ENCODE measurements at regions not wholly inside any gene's neighbourhood (a gene's known extent, or its start where the extent isn't known, plus 50 kb on each side); places are given as distances from the start of the nearest gene placed in this dataset. TPM values are rescaled to one million over a fixed set of nuclear protein-coding genes. Genes with fewer than 3 reads are reported as not detected.
A peak's percentile ranks its signal among the peaks of the same experiment; 100 is the strongest.

DNA sequence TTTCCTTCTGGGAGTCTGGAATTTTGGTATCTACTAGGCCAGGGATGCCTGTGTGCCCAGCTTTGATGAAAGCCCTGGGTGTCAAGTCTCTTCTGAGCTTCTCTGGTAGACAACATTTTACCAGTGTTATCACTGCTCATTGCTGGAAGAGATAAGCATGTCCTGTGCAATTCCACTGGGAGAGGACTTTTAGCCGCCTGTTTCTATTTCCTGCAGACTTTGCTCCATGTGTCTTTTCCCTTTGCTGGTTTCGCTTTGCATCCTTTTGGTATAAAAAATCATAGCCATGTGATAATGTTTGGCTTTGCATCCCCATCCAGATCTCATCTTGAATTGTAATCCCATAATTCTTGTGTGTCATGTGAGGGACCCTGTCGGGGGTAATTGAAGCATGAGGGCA, 163.2 kb downstream of the SLC28A3 start:
- DNase-seq, result no peak

DNA sequence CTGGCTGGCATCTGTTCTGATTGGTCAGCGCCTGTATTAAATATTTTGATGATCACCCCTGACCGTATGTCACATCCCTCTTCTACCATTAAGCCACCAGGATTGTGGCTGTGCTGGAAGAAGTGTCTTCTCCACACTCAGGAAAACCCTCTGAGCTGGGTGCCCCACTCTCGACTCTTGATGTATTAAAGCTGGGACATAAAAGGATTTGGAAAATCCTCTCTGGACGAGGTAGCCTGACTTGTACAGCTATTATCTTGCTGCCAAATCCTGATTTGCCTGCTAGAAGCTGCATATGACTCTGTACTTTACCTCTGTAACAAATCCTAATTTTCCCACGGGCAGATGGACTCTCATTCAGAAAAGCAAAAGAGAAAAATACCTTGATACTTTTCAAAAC, 161.0 kb downstream of the SLC28A3 start:
- no peak for DNase-seq

DNA sequence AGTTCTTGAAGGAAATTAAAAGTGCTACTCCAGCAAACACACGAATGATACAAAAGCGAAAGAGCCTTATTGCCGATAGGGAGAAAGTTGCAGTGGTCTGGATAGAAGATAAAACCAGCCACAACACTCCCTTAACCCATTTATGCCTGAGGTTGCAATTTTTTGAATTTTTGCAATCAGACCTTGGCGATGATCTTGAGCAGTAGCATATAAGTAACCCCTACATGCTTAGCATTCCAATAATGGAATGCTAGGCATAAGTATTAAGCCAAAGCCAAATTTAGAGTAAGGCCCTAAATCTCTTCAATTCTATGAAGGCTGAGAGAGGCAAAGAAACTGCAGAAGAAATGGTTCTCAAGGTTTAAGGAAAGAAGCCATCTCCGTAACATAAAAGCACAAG, 153.5 kb downstream of the SLC28A3 start:
- no peak for DNase-seq

DNA sequence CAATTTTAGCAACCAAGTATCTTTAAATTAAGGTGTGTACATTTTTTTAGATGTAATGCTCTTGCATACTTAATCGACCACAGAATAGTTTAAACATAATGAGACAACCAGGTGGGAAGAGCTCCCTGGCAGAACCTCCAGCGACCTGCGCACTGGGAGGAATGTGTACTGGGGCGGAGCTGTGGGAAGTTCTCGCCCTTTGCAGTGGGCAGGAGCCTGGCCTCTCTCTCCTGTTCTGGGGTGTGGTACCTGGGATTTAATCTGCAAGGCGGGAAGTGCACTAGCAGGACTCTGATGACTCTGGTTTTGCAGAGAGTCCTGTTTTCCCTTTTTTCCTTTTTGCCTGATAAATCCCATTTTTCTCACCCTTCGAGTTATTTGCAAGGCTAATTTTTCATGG, 150.7 kb downstream of the SLC28A3 start:
- DNase-seq, result no peak

DNA sequence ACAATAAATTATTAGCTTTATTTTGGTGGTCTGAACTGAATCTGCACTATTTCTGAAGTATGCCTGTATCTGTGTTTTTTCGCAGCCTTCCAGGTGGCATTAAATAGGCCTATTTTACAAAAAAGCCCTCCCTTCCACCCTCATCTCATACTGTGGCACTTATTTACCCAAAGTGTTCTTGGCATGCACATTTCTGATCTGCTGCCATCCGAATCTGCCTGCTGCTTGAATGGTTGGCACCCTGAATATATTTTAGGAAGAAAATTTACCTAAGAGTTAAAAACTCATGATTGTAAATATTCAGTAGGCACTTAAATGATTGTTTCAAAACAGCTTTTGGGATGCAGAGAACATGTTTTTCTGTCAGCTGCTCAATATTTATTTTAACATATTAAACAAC, 150.1 kb downstream of the SLC28A3 start:
- DNase-seq, result no peak

DNA sequence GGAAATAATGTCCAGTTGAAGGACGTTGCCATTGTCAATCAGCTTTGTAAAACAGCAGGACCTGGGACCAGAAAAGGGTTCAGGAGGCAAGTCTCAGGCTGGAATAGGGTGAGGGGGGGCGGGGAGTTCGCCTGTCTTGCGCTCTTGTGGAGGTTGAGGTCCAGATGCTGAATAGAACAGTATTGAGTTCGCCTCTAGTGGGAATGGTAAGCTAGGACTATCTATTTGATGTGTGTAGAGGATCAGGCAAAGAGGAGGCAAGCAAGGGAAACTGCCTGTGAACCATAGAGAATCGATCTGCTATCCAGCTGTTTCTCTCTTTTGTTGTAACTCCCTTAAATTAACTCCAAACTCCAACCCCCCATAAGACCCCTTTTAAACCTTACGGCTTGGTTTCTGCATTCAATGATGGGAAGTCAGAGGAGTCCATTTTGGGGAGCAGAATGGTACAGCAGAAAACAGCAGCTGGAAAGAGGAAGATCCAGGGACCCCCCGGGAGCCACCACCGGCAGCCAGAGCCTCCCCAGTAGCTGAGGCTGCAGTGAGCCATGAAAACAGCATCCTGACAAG, 133.7 kb downstream of the SLC28A3 start:
- no peak for DNase-seq

DNA sequence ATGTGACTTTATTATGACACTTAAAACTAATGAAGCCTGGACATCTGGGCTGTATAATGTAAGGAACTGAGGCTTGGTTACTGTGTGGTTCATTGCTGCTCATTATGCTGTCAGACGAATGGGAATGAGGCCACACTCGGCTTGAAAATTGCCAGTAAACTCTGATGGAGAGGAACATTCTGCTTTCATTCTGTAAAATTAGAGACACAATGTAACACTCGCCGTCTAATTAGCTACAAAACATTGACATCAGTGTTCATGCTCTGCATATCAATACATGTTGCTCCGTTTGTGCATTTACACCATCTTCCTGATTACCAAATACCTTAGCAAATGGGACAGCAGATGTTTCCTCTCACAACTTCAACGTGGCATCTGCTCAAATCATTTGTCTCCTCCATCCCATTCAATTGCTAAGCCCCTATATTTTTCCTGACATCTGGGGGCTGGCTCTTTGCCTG, 133.0 kb downstream of the SLC28A3 start:
- DNase-seq, result peak; percentile 2

DNA sequence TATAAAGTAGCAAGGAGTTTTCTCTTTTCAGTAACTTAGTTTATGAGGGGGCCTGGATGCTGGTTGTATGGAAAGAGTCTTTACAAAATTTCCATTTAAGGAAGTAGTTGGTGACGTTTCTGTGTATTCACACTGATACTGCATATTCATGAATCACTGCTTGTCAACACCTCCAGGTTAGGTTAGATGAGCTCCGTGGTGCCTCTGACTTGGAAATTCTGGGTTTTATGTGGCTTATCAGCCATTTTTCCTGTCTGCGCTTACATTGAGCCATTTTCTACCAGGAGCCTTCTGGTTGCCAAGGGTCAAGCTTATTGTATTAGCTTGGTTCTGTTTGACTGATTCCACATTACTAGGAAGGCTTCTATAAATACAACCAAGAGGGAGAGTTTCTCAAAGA, 128.3 kb downstream of the SLC28A3 start:
- no peak for DNase-seq

DNA sequence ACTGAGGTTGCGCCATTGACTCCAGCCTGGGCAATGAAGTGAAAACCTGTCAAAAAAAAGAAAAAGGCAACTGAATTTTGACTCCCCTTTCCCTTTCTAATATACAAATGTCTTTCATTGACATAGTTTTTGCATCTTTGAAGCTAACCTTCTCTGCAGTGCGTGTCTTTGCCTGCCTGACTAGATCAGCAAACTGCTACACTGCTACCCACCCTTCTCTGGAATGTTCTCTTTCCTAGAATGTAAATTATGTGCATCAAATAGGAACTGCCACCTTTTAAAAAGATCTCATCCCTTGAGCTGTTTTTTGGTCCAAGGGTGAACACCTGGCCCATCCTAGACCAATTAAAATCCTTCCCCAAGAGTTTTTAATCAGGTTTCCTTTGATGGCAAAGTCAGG, 127.6 kb downstream of the SLC28A3 start:
- DNase-seq, result no peak

DNA sequence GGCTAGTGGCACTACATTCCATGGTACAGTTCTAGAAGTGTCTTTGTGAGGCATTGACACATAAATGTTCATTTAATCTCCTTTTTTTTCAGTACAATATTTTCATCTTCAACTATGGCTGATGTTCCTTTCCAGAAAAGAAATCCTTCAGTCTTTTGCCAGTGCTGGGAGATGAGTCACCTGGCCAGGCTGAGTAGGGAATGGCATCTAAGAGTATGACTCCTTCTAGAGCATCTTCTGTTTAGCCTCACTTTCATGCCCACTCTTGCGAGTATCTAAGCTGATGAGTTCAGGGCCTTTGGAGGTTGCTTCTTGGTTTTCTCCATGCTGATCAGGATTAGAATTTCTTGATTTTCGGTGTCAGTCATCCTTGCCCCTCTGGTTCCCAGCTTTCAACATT, 124.4 kb downstream of the SLC28A3 start:
- no peak for DNase-seq

DNA sequence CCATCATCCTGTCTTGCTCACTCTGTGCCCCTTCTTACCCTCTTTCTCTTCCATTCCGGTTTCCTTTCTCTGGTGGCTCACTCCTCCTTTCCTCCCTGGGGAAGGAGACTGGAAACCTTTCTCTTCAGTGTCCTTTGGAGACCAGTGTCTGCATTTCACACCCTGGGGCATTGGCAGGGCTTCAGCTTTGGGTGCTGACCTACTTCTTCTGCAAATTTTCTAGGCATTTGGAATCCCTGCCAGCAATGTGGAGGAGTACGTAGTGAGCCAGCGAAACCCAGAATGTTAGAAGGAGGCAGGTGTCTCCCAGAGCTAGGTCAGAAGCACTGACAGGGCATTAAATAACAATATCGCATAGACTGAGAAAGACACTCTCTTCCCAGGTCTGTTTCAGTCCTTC, 122.2 kb downstream of the SLC28A3 start:
- peak; percentile 5 for DNase-seq

DNA sequence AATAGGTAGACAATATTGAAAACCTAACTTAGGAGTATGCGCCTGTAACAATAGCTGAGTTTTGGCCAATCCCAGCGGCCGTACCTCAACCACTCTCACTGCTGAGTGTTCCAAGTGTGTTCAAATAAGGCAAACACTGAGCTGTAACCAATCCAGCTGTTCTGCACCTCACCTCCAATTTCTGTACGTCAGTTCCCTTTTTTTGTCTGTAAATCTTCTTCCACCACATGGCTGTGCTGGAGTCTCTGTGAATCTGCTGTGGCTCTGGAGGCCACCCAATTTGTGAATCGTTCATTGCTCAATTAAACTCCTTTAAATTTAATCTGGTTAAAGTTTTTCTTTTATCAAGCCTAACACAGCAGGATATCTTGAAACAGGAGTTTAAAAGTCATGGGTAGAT, 116.3 kb downstream of the SLC28A3 start:
- DNase-seq, result no peak

Small RNA genes in the stretch of these regions (small RNA-seq; reads per million reads assigned to genes)
- gene AL390838.2, result not detected

All from occipital lobe (tissue), 2 donors.